ENCODE measurements at regions not wholly inside any gene's neighbourhood (a gene's known extent, or its start where the extent isn't known, plus 50 kb on each side); places are given as distances from the start of the nearest gene placed in this dataset.

DNA sequence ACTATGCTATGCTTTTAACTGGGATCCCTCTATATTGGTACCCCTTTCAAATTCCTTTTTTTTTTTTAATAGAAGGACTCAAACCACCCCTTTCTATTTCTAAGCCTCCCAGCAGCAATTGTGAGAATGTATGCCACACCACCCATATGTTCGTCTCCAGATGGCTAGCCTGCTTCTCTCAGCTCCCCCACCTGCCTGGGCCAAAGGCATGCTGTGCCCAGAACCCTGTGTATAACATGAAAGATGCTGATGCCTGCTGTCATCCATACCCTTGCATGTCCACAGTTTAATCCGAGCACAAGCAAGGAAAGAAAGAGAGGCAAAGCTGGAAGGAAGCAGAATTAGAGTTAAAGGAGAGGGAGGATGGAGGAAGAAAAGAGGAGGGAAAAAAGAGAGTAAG, 159.5 kb upstream of the CNTN6 start:
- no peak for DNase-seq (ENCODE audit: low spot score)

DNA sequence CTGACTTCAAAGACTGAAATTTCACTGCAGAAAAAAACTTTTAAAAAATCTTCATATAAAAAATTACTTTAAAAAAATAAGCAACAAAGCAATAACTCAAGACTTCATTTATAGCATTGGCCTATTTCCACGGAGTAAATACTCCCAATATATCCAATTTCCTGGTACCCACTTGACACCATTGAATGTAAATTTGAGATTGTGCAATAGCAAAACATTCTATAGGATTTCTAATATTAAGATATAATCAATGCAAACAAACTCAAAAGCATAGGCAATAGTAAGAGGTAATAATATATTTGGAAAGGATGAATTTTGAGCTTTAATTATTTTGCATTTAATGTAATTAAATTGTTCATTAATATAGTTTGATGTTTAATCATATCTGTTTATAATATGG, 148.0 kb upstream of the CNTN6 start:
- no peak for DNase-seq (ENCODE audit: low spot score)

- no peak for DNase-seq (ENCODE audit: low spot score)
These were observed 147.1 kb upstream of the CNTN6 start for GRCh38 chr3:945738-946137.

- no peak for DNase-seq (ENCODE audit: low spot score)
These were observed 139.9 kb upstream of the CNTN6 start for GRCh38 chr3:952906-953305.

DNA sequence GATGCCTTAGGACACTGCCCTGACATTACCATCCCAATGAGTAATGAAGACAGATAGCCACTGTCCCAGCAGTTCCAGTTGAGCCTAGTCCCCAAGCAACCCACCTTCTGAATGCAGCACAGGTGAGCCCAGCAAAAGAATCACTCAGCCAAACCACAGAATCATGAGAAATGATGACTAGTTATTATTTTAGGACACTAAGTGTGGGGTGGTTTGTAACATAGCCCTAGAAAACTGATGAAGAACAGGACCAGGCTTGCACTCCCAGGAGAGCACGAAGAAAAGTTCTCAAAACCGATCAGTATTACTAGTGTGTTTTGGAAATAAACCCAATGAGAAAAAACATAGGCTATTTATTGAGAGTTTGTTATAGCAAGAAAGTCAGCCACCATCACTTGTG, 129.6 kb upstream of the CNTN6 start:
- DNase-seq (ENCODE audit: low spot score) = no peak

DNA sequence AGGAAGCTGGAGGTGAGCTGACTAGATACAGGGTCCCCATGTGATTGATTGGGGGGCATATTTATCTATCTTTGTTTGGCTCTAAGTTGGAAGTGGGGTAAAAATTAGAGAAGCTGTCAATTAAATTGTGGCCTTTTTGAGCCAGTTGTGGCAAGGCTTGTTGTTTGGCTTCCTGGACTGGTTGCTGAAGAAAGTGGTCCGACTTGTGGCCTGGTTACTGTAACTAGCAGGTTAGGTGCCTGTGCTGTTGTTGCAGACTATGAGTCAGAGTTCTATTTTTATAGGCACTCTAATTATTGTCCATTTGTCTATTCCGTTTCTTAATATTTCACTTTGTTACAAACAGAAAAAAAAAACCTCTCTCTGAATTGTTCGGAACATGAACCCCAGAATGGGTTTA, 129.1 kb upstream of the CNTN6 start:
- no peak for DNase-seq (ENCODE audit: low spot score)

DNA sequence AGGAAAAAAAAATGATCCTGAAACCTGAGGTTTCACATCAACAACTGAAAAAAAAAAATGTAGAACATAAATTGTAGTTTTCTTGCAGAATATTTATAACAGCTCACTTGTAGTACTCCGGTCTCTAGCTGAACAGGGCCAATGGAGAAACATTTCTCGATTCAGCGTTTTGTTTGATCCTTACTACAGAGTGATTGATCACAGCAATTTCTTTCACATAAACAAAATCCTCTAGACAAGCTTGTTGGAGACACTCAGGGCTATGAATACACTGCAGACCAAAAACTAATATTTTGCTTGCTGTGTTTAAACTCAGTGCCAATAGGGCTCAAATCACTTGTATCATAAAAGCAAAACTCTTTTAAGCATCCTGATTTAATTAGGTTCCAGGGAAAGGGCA, 127.0 kb upstream of the CNTN6 start:
- no peak for DNase-seq (ENCODE audit: low spot score)

GRCh38 chr3:966341-966740, 126.5 kb upstream of the CNTN6 start:
- no peak for DNase-seq (ENCODE audit: low spot score)

DNA sequence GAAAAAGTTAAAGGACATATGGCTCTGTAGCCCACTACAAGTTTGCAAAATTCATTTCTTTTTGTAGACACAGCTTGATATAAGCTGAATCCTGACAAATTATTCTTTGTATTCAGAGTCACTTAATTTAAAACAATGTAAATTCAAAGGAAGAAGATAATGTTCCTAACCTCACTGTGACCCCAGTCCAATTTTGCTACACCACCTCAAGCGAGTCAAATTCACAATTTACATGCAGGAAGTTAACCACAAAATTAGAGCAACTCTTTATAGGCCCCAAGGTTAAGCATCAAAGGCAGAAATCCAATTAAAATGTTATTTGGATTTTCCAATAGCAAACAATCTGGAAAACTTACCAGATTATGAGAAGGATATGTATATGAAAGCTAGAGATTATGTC, 119.5 kb upstream of the CNTN6 start:
- no peak for DNase-seq (ENCODE audit: low spot score)

- DNase-seq (ENCODE audit: low spot score) = no peak
These were observed 116.8 kb upstream of the CNTN6 start for GRCh38 chr3:976006-976405.

DNA sequence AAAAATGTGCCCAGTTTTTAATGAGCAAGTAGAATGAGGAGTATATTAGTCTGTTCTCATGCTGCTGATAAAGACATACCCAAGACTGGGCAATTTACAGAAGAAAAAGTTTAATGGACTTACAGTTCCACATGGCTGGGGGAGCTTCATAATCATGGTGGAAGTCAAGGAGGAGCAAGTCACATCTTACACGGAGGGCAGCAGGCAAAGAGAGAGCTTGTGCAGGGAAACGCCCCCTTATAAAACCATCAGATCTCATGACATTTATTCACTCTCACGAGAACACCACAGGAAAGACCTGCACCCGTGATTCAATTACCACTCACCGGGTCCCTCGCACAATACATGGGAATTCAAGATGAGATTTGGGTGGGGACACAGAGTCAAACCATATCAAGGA, 111.7 kb upstream of the CNTN6 start:
- no peak for DNase-seq (ENCODE audit: low spot score)

DNA sequence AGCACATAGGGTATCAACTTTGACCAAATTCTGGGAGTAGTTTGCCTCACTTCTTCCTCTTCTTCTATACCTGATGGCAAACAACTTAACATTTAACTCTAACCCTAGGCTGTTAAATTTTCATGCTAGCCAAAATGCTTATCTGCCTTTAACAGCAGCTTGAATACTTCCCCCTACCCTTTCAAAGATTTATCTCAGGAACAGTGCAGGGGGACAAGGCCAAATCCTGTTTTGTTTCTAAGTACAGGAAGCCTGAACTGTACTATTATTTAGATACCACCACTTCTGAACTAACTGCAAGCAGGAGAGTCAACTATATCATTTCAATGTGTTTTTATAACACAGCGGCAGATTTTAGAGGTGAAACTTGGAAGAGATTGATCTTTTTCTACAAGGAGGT, 104.0 kb upstream of the CNTN6 start:
- DNase-seq (ENCODE audit: low spot score) = no peak

GRCh38 chr3:992871-993270, 100.0 kb upstream of the CNTN6 start:
- DNase-seq (ENCODE audit: low spot score) = no peak

DNA sequence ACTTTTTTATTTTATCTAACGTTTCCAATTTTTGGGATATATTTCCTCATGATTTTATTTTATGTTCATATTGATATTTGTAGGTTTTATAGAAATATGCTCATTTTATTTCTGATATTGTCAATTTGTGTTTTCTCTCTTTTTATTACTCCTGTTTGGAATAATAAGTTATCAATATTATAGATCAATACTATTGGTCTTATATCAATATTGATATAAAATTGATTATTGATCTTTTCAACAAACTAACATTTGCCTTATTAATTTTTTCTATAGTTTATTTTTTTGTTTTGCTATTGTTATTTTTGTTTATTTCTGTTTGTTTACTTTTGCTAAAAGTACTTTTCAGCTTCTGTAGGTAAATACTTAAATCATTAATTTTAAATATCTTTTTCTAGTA, 90.8 kb upstream of the CNTN6 start:
- DNase-seq (ENCODE audit: low spot score) = no peak

- no peak for DNase-seq (ENCODE audit: low spot score)
These were observed 85.0 kb upstream of the CNTN6 start for GRCh38 chr3:1007866-1008265.

GRCh38 chr3:1010228-1010627, 82.6 kb upstream of the CNTN6 start:
- no peak for DNase-seq (ENCODE audit: low spot score)

GRCh38 chr3:1015826-1016225, 77.0 kb upstream of the CNTN6 start:
- no peak for DNase-seq (ENCODE audit: low spot score)

- DNase-seq (ENCODE audit: low spot score) = no peak
These were observed 75.0 kb upstream of the CNTN6 start for GRCh38 chr3:1017870-1018269.

GRCh38 chr3:1019157-1019556, 73.7 kb upstream of the CNTN6 start:
- no peak for DNase-seq (ENCODE audit: low spot score)

DNA sequence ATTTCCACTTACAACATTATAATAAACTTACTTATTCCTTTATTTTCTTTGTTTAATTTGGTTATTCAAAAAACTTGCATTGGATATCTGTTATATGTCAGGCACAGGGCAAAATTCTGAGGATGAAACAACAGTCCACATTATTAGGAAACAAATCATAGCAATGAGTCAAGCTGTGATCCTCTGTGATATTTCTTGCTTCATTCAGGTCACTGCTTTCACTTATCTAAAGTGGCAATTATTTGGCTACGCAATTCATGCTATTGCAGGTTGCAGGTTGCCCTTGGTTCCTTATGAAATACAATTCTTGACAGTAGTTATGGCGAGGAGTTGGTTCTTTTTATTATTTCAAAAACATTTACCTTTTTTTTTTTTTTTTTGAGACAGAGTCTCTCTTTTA, 66.4 kb upstream of the CNTN6 start:
- DNase-seq (ENCODE audit: low spot score) = no peak

GRCh38 chr3:1036207-1036826, 56.5 kb upstream of the CNTN6 start:
- DNase-seq (ENCODE audit: low spot score) = no peak

- no peak for DNase-seq (ENCODE audit: low spot score)
These were observed 55.2 kb upstream of the CNTN6 start for GRCh38 chr3:1037631-1038030.
